Endothelial cell (in vitro differentiated cells): ENCODE measurements at regions not wholly inside any gene's neighbourhood (a gene's known extent, or its start where the extent isn't known, plus 50 kb on each side); places are given as distances from the start of the nearest gene placed in this dataset.
"Not testable (repeated sequence)": the region's sequence is repeated elsewhere in the genome, so short reads cannot be mapped to it uniquely, and the experiment has no call there.

ENCODE experiments used
- DNase-seq: peaks from one replicate; pipeline ENCODE4 v3.0.0; 2021; ENCODE audit warnings: low spot score
- H3K27ac Mint-ChIP-seq: one replicate; pipeline ENCODE4 v1.8.0; 2021; ENCODE audit warnings: mixed read lengths, inconsistent platforms; ENCODE audit not compliant: unreplicated experiment
- H3K27me3 Mint-ChIP-seq: one replicate; pipeline ENCODE4 v1.8.0; 2021; ENCODE audit warnings: mild to moderate bottlenecking, moderate library complexity, mixed read lengths, inconsistent platforms; ENCODE audit not compliant: unreplicated experiment
- H3K36me3 Mint-ChIP-seq: one replicate; pipeline ENCODE4 v1.8.0; 2021; ENCODE audit warnings: mild to moderate bottlenecking, low read depth, mixed read lengths, inconsistent platforms; ENCODE audit not compliant: unreplicated experiment
- H3K4me1 Mint-ChIP-seq: one replicate; pipeline ENCODE4 v1.8.0; 2021; ENCODE audit warnings: mild to moderate bottlenecking, mixed read lengths, inconsistent platforms; ENCODE audit not compliant: unreplicated experiment
- H3K4me3 Mint-ChIP-seq: one replicate; pipeline ENCODE4 v1.8.0; 2021; ENCODE audit warnings: mild to moderate bottlenecking, mixed read lengths, inconsistent platforms; ENCODE audit not compliant: unreplicated experiment
- H3K9me3 Mint-ChIP-seq: one replicate; pipeline ENCODE4 v1.8.0; 2021; ENCODE audit warnings: mixed read lengths, inconsistent platforms; ENCODE audit not compliant: unreplicated experiment
- TF ChIP-seq, protein P1 (sequence below): fragments of 200-600 bp; sonication (generic); IDR thresholded peaks from one replicate; pipeline ENCODE4 v1.5.0; 2021; ENCODE audit warnings: antibody characterized with exemption; ENCODE audit not compliant: unreplicated experiment

DNA sequence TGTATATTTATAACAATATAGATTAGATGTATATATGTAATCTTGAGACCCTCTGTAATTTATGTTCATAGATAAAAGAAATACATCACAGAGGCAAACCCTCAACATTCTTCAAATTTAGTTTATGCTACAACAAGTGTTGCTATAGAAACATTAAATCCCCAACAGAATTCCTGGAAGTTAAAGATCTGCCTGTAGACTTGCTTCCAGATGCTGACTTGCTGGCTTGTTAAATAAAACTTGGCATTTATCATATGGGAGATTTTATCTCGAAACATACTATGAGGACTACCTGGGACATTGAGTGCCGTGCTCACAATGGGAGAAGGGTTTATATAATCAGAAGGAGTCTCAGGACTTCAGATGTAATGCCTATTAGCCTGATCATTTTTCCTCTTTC, 136.3 kb upstream of the PLXNC1 start:
- no peaks in the 10 kb centered on the region for H3K4me1 Mint-ChIP-seq
- no peak overlapping the region for H3K4me3 Mint-ChIP-seq
- peaks cover 2% of the 10 kb centered on the region for H3K27me3 Mint-ChIP-seq
- DNase-seq = no peak
- peaks cover 14% of the 10 kb centered on the region for H3K36me3 Mint-ChIP-seq
- H3K27ac Mint-ChIP-seq = no peak overlapping the region
- TF ChIP-seq, protein P1, sequence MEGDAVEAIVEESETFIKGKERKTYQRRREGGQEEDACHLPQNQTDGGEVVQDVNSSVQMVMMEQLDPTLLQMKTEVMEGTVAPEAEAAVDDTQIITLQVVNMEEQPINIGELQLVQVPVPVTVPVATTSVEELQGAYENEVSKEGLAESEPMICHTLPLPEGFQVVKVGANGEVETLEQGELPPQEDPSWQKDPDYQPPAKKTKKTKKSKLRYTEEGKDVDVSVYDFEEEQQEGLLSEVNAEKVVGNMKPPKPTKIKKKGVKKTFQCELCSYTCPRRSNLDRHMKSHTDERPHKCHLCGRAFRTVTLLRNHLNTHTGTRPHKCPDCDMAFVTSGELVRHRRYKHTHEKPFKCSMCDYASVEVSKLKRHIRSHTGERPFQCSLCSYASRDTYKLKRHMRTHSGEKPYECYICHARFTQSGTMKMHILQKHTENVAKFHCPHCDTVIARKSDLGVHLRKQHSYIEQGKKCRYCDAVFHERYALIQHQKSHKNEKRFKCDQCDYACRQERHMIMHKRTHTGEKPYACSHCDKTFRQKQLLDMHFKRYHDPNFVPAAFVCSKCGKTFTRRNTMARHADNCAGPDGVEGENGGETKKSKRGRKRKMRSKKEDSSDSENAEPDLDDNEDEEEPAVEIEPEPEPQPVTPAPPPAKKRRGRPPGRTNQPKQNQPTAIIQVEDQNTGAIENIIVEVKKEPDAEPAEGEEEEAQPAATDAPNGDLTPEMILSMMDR = no peak
- H3K9me3 Mint-ChIP-seq = peaks cover 12% of the 10 kb centered on the region

DNA sequence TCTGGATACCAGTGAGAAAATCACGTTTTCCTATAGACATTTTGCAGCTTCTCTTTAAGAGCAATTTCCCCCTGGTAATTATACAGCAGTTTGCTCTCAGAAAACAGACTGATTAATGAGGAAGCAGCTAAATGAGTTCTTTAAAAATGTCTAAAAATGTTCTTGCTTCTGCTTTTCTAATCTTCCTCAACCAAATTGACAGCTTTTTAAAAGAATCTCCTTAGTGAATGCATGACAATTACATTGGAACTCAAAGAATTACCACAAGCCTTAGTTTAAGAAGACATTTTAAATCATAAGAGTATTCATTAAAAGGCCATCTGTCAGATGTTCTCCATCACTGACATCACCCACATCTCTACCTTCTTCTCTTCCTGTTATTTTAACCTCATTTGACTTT, 135.8 kb upstream of the PLXNC1 start:
- Mint-ChIP-seq H3K4me1 (no peaks in the 10 kb centered on the region), H3K36me3 (peaks cover 15% of the 10 kb centered on the region), H3K9me3 (peaks cover 17% of the 10 kb centered on the region), H3K4me3 (no peak overlapping the region), H3K27ac (no peak overlapping the region), H3K27me3 (peaks cover 2% of the 10 kb centered on the region)
- no peak for DNase-seq
- TF ChIP-seq, protein P1 = no peak

DNA sequence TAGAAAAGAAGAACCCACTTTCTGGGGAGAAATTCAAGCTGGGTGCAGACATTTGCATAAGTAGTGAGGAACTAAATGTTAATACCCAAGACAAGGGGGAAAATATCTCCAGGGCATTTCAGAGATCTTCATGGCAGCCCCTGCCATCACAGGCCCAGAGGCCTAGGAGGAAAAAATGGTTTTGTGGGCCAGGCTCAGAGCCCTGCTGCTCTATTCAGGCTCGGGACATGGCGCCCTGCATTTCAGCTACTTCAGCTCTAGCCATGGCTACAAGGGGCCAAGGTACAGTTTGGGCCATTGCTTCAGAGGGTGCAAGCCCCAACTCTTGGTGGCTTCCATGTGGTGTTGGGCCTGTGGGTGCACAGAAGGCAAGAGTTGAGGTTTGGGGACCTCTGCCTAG, 131.1 kb upstream of the PLXNC1 start:
- H3K27ac Mint-ChIP-seq, H3K4me1 Mint-ChIP-seq, DNase-seq, H3K27me3 Mint-ChIP-seq: not testable (repeated sequence)
- Mint-ChIP-seq H3K4me3 (peak overlapping the region; percentile 27), H3K9me3 (peaks cover 26% of the 10 kb centered on the region), H3K36me3 (peaks cover 26% of the 10 kb centered on the region)

DNA sequence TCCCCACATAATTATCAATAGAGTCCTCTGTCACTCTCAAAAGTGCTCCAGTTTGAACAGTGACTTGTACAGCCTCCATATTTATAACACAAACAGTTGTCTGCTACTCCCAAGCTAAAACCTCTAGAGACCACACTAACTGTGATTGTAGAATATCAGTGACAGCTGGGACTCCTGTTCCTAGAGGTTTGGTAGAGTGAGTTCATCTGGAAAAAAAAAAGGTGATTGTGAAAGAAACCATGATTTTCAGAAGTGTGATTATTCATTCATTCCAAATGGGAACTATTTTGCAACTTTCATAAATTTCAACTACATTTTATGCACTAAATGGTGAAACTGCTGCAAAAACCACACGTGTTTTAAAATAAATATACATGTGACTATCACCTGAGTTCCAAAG, 128.0 kb upstream of the PLXNC1 start:
- Mint-ChIP-seq H3K4me3 (no peak overlapping the region), H3K9me3 (peaks cover 33% of the 10 kb centered on the region), H3K27ac (no peak overlapping the region), H3K36me3 (peaks cover 33% of the 10 kb centered on the region), H3K27me3 (peaks cover 6% of the 10 kb centered on the region), H3K4me1 (no peaks in the 10 kb centered on the region)
- TF ChIP-seq, protein P1 = no peak
- no peak for DNase-seq

DNA sequence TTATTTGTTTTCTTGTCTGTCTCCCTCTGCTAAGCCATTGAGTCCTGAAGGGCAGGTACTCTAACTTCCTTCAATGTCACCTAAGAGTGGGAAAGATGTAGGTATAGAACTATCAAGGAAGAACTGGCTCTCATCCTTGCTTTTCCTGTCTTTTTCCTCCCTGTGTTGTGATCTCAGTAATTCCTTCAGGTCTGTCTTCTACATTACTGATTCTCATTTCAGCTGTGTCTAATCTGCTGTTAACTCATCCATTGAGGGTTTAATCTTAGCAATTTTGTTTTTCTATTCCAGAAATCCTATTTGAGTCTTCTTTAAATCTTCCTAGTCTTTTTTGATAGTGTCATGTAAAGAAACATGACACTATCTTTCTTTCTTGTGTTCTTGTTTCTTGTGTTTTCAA, 124.5 kb upstream of the PLXNC1 start:
- H3K9me3 Mint-ChIP-seq = peaks cover 12% of the 10 kb centered on the region
- no peaks in the 10 kb centered on the region for H3K4me1 Mint-ChIP-seq
- H3K4me3 Mint-ChIP-seq = no peak overlapping the region

More for the DNA sequence above, 124.5 kb upstream of the PLXNC1 start:
- Mint-ChIP-seq H3K36me3 (peaks cover 13% of the 10 kb centered on the region), H3K27ac (no peak overlapping the region), H3K27me3 (peaks cover 2% of the 10 kb centered on the region)
- no peak for DNase-seq
- TF ChIP-seq, protein P1 = no peak
